ENCODE measurements at regions not wholly inside any gene's neighbourhood (a gene's known extent, or its start where the extent isn't known, plus 50 kb on each side); places are given as distances from the start of the nearest gene placed in this dataset.

- DNase-seq (ENCODE audit: low read depth in 2 of 3, low spot score in 2 of 3) = no peak
These were observed 435.5 kb downstream of the HINT1 start for GRCh38 chr5:130729541-130729940.

DNA sequence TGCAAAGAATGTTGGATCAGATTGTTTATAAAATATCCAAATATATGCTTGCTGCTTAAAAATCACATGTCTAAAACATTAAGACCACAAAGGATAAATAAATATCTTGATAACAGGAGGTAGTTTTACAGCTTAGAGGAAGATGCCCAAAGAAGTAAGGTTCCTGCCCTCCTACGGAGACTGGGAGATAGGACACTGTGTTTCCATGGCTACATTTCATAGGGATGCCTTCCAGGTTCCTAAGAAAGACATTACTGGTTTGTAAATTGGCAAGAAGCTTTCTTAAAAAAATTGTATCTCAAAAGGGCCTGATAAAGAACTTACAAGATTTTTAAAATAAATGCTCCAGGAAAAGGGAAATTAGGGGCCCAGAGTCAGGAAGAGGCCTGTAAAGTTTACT lies 437.2 kb downstream of the HINT1 start:
- no peak for DNase-seq (ENCODE audit: low read depth in 2 of 3, low spot score in 2 of 3)

- DNase-seq (ENCODE audit: low read depth in 2 of 3, low spot score in 2 of 3) = no peak
These were observed 440.4 kb downstream of the HINT1 start for GRCh38 chr5:130724658-130725057.

DNA sequence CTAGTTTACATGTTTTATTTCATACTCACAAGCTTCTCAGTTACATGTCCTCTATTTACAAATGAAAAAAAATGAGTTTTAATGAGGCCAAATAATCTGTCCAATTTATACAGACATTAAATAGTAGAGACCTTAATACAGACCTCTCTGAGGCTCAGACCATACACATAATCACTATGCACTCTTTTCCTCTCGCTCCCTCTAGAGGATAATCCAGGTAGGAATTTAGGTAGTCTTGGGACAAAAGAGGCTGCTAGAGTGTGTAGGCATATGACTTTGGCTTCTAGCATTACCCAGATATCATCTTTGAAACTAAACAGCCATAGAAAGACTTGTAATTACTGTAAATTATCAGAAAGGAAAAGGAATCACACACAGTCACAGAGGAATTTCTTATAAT lies 444.7 kb downstream of the HINT1 start:
- no peak for DNase-seq (ENCODE audit: low read depth in 2 of 3, low spot score in 2 of 3)

DNA sequence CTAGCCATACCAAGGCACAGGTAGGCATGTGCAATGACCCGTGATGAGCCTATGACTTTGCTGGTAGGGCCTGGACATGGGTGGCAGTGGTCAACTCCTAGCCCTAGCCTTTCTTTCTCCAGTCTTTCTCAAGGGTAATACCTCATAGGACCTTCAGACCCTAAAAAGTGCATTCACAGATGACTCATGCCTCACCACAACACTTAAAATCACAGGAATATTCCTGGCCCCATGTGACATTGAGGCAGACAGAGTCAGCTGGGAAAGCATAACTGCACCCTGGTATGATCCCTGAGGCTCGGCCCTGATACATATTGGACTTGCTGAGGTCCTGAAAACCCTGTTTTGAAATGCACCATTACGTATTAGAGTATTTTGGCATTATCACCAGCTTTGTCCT lies 449.5 kb downstream of the HINT1 start:
- DNase-seq (ENCODE audit: low read depth in 2 of 3, low spot score in 2 of 3) = no peak

DNA sequence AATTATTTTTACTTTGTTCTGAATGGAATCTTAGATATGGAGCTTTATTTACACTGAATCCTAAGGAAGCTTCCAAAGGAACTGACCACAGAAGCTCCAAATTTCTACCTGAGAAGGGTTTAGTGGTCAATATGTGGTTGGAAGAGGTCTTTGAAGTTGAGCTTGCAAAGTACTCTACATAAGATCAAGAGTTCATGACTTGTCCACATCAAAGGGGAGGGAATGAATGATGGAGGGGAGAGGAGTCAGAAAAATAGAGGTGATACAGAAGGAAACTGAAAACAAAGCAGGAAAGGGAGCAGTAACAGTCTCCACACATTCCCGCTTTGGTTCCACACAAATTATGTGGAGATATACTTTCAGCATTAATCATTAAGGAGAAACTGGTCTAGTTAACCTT lies 450.9 kb downstream of the HINT1 start:
- no peak for DNase-seq (ENCODE audit: low read depth in 2 of 3, low spot score in 2 of 3)

- DNase-seq (ENCODE audit: low read depth in 2 of 3, low spot score in 2 of 3) = no peak
These were observed 452.7 kb downstream of the HINT1 start for GRCh38 chr5:130712324-130712723.

- DNase-seq (ENCODE audit: low read depth in 2 of 3, low spot score in 2 of 3) = no peak
These were observed 454.5 kb downstream of the HINT1 start for GRCh38 chr5:130710596-130710995.

GRCh38 chr5:130708754-130709153 lies 456.3 kb downstream of the HINT1 start:
- no peak for DNase-seq (ENCODE audit: low read depth in 2 of 3, low spot score in 2 of 3)

GRCh38 chr5:130706696-130707095 lies 458.4 kb downstream of the HINT1 start:
- DNase-seq (ENCODE audit: low read depth in 2 of 3, low spot score in 2 of 3) = no peak

GRCh38 chr5:130705368-130705767 lies 459.7 kb downstream of the HINT1 start:
- DNase-seq (ENCODE audit: low read depth in 2 of 3, low spot score in 2 of 3) = no peak

- no peak for DNase-seq (ENCODE audit: low read depth in 2 of 3, low spot score in 2 of 3)
These were observed 471.5 kb downstream of the HINT1 start for GRCh38 chr5:130693509-130693908.

DNA sequence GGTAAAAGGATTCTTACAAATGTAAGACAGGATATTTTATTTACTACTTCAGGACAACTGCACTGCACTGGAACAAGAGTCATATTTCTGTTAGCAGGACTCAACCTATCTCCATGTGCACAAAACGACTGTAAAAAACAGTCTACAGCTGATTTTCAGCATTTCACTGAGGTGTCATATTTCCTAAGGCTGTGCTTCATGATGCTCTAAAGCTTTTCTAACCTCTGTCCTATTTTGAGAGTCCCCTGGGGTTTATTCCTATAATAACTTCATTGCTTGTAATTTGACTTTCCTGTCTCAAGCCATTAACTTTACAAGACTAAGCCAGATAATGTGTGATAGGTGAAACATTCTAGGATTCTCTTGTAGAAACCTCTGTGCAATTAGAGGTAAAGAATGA lies 472.3 kb downstream of the HINT1 start:
- DNase-seq (ENCODE audit: low read depth in 2 of 3, low spot score in 2 of 3) = no peak

DNA sequence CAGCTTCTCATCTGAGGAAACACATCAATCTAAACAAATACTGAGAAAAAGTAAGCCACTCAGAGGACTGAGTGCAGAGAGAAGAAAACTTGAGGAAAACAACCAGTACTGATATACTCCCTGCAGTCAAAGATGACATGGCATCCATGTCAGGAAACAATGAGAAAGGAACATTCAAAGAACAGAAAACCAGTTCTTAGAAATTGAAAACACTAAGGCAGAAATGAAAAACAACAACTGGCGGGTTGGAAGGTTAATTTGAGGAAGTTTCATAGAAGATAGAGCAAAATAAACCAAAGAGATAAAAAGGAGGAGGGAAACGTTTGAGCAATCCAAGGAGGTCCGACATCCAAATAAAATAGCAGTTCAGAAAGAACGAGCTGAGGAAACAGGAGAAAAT lies 475.2 kb downstream of the HINT1 start:
- DNase-seq (ENCODE audit: low read depth in 2 of 3, low spot score in 2 of 3) = no peak

DNA sequence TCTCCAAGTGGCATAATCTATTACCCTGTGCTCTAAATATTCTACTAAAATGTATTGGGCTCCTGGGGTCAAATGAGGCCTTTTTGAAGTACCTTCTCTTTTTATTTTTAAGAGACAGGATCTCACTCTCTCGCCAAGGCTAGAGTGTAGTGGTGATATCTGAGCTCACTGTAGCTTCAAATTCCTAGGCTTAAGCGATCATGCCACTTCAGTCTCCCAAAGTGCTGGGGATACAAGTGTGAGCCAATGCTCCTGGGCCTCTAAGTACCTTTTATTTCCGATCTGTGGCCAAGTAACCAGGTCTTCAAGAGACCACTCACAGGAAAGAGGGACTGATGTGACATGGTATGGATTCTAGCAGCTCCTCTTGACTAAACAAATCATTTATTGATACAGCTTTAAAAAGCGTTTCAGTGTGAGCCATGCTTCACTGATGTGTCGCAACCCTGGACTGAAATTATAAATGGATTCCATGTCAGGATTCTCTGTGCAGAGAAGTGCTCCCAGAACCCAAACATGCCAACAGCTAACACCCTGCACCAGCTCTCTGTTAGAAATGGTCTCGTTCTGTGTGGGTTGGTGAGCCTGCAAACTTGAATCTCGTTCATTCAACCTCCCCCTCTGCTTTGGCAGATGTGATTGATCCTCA lies 477.8 kb downstream of the HINT1 start:
- no peak for DNase-seq (ENCODE audit: low read depth in 2 of 3, low spot score in 2 of 3)

GRCh38 chr5:130678637-130679036 lies 486.4 kb downstream of the HINT1 start:
- no peak for DNase-seq (ENCODE audit: low read depth in 2 of 3, low spot score in 2 of 3)

DNA sequence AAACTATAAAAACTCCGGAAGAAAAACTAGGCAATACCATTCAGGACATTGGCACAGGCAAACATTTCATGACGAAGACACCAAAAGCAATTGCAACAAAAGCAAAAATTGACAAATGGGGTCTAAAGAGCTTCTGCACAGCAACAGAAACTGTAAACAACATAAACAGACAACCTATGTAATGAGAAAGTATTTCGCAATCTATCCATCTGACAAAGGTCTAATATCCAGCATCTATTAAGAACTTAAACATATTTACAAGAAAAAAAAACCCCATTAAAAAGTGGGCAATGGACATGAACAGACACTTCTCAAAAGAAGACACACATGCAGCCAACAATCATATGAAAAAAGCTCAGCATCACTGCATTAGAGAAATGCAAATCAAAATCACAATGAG lies 498.6 kb downstream of the HINT1 start:
- no peak for DNase-seq (ENCODE audit: low read depth in 2 of 3, low spot score in 2 of 3)

- DNase-seq (ENCODE audit: low read depth in 2 of 3, low spot score in 2 of 3) = no peak
These were observed 512.9 kb downstream of the HINT1 start for GRCh38 chr5:130652176-130652575.

DNA sequence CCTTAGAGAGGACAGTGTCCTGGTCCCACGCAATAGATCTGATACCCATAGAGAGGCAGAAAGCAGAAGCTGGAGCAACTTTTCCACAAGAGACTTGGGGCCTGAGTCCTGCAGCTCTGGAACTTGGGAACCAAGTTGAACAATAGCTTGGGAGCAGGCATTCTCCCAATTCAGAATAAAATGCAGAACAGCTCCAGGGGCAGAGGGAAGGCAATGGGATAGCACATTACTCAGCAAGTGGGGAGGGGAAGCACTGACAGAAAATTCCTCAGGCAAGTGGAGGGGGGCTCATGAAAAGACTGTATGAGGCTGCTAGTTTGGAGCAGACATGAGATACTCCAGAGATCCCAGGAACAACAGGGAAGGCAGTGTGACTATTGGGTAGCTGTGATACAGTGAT lies 513.6 kb downstream of the HINT1 start:
- no peak for DNase-seq (ENCODE audit: low read depth in 2 of 3, low spot score in 2 of 3)

- DNase-seq (ENCODE audit: low read depth in 2 of 3, low spot score in 2 of 3) = no peak
These were observed 521.7 kb downstream of the HINT1 start for GRCh38 chr5:130643321-130643720.

- no peak for DNase-seq (ENCODE audit: low read depth in 2 of 3, low spot score in 2 of 3)
These were observed 522.6 kb downstream of the HINT1 start for GRCh38 chr5:130642461-130642860.

DNA sequence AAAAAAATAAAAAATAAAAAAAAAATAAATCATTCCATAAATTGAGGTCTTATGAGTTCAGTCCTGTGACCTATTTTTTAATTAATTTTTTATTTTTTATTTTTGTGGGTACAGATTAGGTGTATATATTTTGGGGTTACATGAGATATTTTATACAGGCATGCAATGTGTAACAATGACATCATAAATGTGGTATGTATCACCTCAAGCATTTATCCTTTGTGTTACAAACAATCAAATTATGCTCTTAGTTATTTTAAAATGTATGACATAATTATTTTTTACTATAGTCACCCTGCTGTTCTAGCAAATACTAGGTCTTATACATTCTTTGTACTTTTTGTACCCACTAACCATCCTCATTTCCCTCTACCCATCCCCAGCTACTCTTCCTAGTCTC lies 537.9 kb downstream of the HINT1 start:
- no peak for DNase-seq (ENCODE audit: low read depth in 2 of 3, low spot score in 2 of 3)

DNA sequence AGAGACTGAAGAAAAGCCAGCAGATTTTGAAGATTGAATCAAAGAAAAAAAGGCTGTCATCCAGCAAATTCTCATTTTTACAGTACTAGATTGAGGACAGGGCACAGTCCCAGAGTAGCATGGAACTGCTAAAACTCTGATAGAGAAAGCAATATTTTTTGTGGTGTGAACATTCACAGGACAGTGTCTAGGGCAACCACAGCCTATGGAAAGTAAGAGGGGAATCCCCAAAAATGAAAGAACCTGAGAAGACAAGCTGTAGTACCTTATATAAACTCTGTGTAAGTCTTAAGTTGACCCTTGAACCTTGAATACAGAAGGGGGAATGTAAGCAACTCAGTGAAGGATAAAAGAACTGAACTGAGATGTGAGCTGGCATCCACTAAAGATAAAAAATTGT lies 540.3 kb downstream of the HINT1 start:
- no peak for DNase-seq (ENCODE audit: low read depth in 2 of 3, low spot score in 2 of 3)

DNA sequence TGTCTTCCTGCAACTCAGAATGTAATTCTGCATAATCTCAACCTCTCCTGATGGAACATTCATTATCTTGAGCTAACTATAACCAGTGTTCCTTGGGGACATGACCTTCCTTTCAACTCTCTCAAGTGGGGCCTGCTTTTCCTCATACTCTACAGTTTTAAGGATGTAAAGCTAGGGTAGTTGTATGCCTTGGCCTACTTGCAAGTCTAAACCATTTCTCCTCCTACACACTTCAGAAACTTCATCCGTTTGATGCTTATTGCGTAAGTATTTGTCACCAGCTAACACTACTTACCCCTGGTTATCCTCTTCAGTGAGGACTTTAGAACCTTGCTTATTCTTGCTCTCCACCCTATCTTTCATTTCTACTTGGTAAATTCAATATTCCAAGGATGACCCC lies 548.9 kb downstream of the HINT1 start:
- DNase-seq (ENCODE audit: low read depth in 2 of 3, low spot score in 2 of 3) = no peak
